ENCODE measurements at regions not wholly inside any gene's neighbourhood (a gene's known extent, or its start where the extent isn't known, plus 50 kb on each side); places are given as distances from the start of the nearest gene placed in this dataset.

DNA sequence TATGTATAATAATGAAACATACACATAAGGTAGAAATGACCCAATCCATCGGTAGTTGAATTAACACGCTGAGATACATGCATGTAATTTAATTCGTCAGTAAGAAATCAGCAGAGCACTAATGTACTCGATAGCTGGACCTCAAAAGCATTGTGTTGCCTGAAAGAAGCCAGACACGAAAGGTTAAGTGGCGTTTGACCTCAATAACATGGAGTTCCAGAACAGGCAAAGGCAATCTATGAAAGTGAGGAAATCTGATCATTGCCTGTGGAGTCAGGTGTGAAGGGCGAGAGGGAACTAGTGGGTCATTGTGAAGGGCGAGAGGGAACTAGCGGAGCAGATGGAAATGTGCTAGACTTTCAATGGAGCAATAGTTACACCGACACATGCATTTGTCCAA is 970.4 kb upstream of the TMEM132C start (continued):
- TF ChIP-seq, protein P1, sequence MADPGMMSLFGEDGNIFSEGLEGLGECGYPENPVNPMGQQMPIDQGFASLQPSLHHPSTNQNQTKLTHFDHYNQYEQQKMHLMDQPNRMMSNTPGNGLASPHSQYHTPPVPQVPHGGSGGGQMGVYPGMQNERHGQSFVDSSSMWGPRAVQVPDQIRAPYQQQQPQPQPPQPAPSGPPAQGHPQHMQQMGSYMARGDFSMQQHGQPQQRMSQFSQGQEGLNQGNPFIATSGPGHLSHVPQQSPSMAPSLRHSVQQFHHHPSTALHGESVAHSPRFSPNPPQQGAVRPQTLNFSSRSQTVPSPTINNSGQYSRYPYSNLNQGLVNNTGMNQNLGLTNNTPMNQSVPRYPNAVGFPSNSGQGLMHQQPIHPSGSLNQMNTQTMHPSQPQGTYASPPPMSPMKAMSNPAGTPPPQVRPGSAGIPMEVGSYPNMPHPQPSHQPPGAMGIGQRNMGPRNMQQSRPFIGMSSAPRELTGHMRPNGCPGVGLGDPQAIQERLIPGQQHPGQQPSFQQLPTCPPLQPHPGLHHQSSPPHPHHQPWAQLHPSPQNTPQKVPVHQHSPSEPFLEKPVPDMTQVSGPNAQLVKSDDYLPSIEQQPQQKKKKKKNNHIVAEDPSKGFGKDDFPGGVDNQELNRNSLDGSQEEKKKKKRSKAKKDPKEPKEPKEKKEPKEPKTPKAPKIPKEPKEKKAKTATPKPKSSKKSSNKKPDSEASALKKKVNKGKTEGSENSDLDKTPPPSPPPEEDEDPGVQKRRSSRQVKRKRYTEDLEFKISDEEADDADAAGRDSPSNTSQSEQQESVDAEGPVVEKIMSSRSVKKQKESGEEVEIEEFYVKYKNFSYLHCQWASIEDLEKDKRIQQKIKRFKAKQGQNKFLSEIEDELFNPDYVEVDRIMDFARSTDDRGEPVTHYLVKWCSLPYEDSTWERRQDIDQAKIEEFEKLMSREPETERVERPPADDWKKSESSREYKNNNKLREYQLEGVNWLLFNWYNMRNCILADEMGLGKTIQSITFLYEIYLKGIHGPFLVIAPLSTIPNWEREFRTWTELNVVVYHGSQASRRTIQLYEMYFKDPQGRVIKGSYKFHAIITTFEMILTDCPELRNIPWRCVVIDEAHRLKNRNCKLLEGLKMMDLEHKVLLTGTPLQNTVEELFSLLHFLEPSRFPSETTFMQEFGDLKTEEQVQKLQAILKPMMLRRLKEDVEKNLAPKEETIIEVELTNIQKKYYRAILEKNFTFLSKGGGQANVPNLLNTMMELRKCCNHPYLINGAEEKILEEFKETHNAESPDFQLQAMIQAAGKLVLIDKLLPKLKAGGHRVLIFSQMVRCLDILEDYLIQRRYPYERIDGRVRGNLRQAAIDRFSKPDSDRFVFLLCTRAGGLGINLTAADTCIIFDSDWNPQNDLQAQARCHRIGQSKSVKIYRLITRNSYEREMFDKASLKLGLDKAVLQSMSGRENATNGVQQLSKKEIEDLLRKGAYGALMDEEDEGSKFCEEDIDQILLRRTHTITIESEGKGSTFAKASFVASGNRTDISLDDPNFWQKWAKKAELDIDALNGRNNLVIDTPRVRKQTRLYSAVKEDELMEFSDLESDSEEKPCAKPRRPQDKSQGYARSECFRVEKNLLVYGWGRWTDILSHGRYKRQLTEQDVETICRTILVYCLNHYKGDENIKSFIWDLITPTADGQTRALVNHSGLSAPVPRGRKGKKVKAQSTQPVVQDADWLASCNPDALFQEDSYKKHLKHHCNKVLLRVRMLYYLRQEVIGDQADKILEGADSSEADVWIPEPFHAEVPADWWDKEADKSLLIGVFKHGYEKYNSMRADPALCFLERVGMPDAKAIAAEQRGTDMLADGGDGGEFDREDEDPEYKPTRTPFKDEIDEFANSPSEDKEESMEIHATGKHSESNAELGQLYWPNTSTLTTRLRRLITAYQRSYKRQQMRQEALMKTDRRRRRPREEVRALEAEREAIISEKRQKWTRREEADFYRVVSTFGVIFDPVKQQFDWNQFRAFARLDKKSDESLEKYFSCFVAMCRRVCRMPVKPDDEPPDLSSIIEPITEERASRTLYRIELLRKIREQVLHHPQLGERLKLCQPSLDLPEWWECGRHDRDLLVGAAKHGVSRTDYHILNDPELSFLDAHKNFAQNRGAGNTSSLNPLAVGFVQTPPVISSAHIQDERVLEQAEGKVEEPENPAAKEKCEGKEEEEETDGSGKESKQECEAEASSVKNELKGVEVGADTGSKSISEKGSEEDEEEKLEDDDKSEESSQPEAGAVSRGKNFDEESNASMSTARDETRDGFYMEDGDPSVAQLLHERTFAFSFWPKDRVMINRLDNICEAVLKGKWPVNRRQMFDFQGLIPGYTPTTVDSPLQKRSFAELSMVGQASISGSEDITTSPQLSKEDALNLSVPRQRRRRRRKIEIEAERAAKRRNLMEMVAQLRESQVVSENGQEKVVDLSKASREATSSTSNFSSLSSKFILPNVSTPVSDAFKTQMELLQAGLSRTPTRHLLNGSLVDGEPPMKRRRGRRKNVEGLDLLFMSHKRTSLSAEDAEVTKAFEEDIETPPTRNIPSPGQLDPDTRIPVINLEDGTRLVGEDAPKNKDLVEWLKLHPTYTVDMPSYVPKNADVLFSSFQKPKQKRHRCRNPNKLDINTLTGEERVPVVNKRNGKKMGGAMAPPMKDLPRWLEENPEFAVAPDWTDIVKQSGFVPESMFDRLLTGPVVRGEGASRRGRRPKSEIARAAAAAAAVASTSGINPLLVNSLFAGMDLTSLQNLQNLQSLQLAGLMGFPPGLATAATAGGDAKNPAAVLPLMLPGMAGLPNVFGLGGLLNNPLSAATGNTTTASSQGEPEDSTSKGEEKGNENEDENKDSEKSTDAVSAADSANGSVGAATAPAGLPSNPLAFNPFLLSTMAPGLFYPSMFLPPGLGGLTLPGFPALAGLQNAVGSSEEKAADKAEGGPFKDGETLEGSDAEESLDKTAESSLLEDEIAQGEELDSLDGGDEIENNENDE (IDR thresholded peaks at IDR 0.05; ENCODE audit: insufficient replicate concordance, low read length) = no peak
- no peak for TF ChIP-seq BRCA1 (IDR thresholded peaks at IDR 0.05; ENCODE audit: low read depth, low read length)
